Cardiac fibroblast (primary cell): ENCODE measurements at regions not wholly inside any gene's neighbourhood (a gene's known extent, or its start where the extent isn't known, plus 50 kb on each side); places are given as distances from the start of the nearest gene placed in this dataset.
"Not testable (repeated sequence)": the region's sequence is repeated elsewhere in the genome, so short reads cannot be mapped to it uniquely, and the experiment has no call there.

Experiments
- DNase-seq, 2 donors: peaks; one replicate each; pipeline versions ENCODE4 v3.0.0 to v3.0.0-alpha.2; 2010; ENCODE audit warnings: low read depth in 2 of 2
- H3K4me3 ChIP-seq, 2 donors: replicated peaks in 1 of 2; 1 replicate in 1 of 2; 2 replicates in 1 of 2; pipeline ENCODE4 v1.5.1; 2011; ENCODE audit warnings: low read depth in 2 of 2, low read length in 2 of 2, mild to moderate bottlenecking in 2 of 2, moderate library complexity in 1 of 2
- CTCF ChIP-seq: IDR thresholded peaks from one replicate; pipeline ENCODE4 v1.5.1; 2011; ENCODE audit warnings: low read depth, mild to moderate bottlenecking, low read length, inconsistent platforms

GRCh38 chr3:16765661-16766060 lies 119.1 kb upstream of the PLCL2 start:
- TF ChIP-seq CTCF: no peak
- DNase-seq: no peak

GRCh38 chr3:16767006-16767405 lies 117.7 kb upstream of the PLCL2 start:
- H3K4me3 ChIP-seq: no peak overlapping the region
- peak in 1 of 2 donors; percentile 16 for DNase-seq
- TF ChIP-seq CTCF: peak; percentile 2

More at GRCh38 chr3:16765661-16766060, 119.1 kb upstream of the PLCL2 start:
- no peak overlapping the region for H3K4me3 ChIP-seq

GRCh38 chr3:16768014-16768413 lies 116.7 kb upstream of the PLCL2 start:
- no peak for DNase-seq
- no peak overlapping the region for H3K4me3 ChIP-seq
- TF ChIP-seq CTCF: no peak

DNA sequence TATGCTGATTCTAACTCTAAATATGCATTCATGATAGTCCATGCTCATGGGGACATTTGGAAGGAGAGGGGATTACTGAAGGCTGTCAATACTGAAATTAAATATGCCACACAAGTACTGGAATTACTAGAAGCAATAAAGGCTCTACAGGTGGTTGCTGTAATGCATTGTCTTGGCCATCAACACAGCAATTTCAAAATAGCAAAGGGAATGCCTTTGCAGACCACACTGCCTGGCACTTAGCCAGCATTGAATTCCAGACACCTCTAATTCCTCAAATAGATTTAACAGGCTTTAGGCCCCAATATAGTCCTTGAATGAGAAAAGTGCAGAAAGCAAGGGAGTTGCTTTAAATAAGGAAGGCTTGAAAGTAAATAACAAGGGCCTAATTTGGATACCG lies 115.8 kb upstream of the PLCL2 start:
- DNase-seq: peak; percentile 42 to 70
- no peak overlapping the region for H3K4me3 ChIP-seq
- TF ChIP-seq CTCF: no peak

DNA sequence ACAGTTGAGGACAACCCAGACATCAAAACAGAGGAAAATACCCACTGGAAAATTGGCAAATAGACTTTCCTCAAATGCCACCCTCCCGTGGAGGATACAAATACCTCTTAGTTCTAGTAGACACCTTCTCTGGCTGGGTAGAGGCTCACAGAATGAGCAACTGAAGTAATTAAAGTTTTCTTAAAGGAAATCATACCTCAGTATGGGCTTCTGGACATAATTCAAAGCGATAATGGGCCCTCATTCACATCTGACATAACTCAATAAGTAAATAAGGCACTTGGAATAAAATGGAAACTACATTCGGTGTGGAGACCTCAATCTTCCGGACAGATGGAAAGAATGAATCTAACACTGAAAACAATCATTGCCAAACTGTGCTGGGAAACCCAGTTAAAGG lies 115.2 kb upstream of the PLCL2 start:
- no peak for DNase-seq
- H3K4me3 ChIP-seq: no peak overlapping the region
- no peak for TF ChIP-seq CTCF

- no peak for TF ChIP-seq CTCF
- peak in 1 of 2 donors; percentile 16 for DNase-seq
- H3K4me3 ChIP-seq: no peak overlapping the region
Observed at GRCh38 chr3:16770021-16770420, 114.7 kb upstream of the PLCL2 start.

DNA sequence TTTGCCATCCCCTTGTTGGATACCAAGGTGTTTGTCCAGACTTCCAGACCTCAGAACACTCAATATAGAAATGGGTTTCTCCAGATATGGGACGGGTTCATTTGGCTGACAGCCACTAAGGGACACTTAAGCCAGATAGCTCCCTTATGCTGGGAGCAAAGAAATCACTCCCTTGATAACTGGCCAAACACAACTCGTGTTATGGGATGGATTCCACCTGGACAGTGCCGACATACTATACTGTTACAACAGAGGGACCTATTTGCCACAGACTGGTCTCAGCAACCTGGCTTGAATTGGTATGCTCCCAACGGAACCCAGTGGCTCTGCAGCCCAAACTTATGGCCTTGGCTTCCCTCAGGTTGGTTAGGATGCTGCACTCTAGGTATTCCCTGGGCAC lies 114.0 kb upstream of the PLCL2 start:
- no peak overlapping the region for H3K4me3 ChIP-seq
- no peak for DNase-seq
- no peak for TF ChIP-seq CTCF

DNA sequence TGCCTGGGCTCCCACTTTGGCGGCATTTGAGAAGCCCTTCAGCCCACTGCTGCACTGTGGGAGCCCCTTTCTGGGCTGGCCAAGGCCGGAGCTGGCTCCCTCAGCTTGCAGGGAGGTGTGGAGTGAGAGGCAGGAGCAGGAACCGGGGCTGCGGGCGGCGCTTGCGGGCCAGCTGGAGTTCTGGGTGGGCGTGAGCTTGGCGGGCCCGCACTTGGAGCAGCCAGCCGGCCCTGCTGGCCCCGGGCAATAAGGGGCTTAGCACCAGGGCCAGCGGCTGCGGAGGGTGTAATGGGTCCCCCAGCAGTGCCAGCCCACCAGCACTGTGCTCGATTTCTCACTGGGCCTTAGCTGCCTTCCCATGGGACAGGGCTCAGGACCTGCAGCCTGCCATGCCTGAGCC lies 111.2 kb upstream of the PLCL2 start:
- not testable (repeated sequence) for H3K4me3 ChIP-seq, DNase-seq

- H3K4me3 ChIP-seq, DNase-seq: not testable (repeated sequence)
Observed at GRCh38 chr3:16774536-16774935, 110.2 kb upstream of the PLCL2 start.
